ENCODE measurements at regions not wholly inside any gene's neighbourhood (a gene's known extent, or its start where the extent isn't known, plus 50 kb on each side); places are given as distances from the start of the nearest gene placed in this dataset.
A peak's percentile ranks its signal among the peaks of the same experiment; 100 is the strongest.

GRCh38 chr2:234438305-234438977, 58.4 kb downstream of the ARL4C start:
- DNase-seq (ENCODE audit: low read depth in 2 of 2) = no peak

DNA sequence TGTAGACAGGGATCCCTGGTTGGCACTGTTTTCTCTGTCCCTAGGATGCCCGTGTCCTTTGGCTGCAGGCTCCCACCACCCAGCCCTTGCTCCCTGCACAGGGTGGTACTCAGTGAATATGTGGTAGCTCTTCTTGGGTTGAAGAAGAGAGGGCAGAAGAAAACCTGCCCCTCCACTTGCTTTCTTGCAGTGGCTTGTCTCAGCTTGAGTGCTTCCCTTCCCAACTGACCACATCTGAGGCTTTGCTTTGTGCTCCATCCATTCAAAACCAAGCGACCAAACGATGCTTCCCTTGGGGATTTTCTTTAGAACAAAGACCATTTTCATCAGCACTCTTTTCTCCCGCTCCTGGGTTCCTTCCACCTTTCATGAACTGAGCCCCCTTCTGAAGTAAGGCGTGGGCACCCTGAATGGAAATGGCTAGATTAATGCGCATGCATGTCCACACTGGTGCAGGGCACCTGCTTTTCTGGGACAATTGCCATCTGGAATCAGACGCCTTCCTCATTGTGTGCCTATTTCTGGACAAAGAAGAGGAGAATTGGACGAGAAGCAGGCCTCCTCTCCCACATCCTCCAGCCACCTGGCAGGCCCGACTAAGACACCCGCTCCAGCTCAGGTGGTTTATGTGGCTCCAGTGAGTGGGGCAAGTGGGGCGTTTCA, 59.1 kb downstream of the ARL4C start:
- no peak for DNase-seq (ENCODE audit: low read depth in 2 of 2)

GRCh38 chr2:234436482-234436837, 60.4 kb downstream of the ARL4C start:
- no peak for DNase-seq (ENCODE audit: low read depth in 2 of 2)

DNA sequence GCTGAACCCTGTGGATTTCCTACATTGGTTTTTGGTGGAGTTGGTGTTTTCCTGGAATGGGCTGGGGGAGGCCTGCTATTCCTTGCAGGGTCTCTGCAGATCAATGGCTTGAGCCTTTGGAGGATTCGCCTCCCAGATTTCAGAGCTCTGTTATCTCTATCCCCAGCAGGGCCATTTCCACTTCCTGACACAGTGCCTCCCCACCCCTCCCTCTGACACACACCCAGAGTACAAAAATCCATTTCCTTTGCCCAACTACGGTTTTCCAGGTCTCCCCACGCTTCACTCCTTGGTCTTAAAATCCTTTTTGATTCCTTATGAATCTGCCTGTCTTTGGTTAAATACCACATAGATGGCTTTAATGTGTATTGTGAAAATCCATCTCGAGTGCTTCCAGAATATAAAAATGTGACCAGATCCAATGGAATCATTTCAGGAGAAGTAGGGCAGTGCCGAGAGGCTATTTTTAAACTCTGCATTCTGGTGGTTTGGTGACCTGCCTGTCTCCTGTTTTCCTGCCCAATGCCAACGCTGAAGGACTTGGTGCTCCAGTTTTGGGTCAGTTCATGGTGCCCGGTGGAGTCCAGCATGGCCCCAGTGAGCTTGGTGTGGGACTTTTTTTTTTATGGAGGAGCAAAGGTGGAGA, 60.9 kb downstream of the ARL4C start:
- no peak for DNase-seq (ENCODE audit: low read depth in 2 of 2)

- no peak for DNase-seq (ENCODE audit: low read depth in 2 of 2)
Measured at GRCh38 chr2:234433201-234433600, 63.7 kb downstream of the ARL4C start.

- no peak for DNase-seq (ENCODE audit: low read depth in 2 of 2)
Measured at GRCh38 chr2:234430871-234431270, 66.0 kb downstream of the ARL4C start.

- DNase-seq (ENCODE audit: low read depth in 2 of 2) = no peak
Measured at GRCh38 chr2:234429265-234429664, 67.6 kb downstream of the ARL4C start.

GRCh38 chr2:234427081-234428061, 69.5 kb downstream of the ARL4C start:
- no peak for DNase-seq (ENCODE audit: low read depth in 2 of 2)

GRCh38 chr2:234426616-234427015, 70.3 kb downstream of the ARL4C start:
- no peak for DNase-seq (ENCODE audit: low read depth in 2 of 2)

DNA sequence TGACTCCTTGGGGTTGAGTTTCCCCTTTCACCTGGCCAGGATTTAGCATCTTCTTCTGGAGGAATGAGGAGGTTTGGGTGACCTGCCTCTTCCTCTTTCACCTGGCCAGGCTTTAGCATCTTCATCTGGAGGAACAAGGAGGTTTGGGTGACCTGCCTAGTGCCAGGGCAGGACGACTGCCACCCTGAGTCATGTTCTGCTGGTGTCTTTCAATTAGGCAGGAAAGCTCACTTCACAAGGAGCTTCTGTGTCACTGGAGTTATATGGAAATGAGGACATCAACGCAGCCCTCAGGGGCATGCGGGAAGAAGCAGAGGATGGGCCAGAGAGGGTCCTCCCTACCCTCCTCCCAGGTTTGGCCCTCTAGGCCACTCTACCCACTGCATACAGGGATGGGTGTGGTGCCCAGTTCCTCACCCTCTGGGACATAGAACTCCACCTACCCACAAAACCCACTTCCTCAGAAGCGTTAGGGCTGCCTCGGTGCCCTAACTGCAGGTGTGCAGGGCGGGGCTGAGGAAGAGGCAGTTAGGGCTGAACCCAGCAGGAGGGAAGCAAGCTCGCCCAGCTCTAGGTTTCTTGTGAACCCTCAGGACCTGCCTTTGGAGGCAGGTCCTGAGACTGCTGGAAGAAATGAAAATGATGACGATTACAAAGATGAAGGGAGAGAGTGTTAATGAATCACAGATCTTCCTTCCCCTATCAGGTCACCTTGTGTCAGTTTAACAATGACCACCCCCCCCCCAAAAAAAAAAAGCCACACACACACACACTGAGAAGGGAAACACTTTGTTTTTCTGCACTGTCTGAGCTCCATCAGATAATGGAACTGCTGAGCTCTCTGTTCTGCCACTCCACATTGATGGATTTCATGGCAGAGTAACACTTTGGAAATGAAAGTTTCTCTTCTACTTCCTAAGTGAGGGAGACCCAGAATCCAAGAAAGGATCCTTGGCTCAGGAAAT, 71.0 kb downstream of the ARL4C start:
- no peak for DNase-seq (ENCODE audit: low read depth in 2 of 2)

DNA sequence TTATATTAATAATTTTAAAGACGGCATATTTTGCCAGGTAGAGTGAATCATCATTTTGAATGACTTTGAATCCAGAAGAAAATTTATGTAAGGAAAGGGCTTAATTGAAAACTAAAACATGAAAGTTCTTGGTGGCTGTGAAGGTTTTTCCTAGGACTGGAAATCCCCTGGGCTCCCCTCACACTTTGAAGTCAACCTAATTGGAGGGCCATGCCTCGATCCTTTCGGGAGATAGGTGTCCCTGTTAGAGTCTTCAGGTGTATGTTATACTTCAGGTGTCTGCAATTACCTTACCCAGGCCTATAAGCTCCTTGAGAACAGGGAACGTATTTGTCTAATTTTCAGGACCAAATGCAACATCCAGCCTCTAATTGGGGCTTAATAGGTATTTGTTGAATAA, 73.0 kb downstream of the ARL4C start:
- no peak for DNase-seq (ENCODE audit: low read depth in 2 of 2)

- peak in 1 of 2 donors; percentile 41 for DNase-seq (ENCODE audit: low read depth in 2 of 2)
Measured at GRCh38 chr2:234422981-234423431, 73.9 kb downstream of the ARL4C start.

- DNase-seq (ENCODE audit: low read depth in 2 of 2) = no peak
Measured at GRCh38 chr2:234422273-234422732, 74.6 kb downstream of the ARL4C start.

GRCh38 chr2:234420408-234420807, 76.5 kb downstream of the ARL4C start:
- no peak for DNase-seq (ENCODE audit: low read depth in 2 of 2)

DNA sequence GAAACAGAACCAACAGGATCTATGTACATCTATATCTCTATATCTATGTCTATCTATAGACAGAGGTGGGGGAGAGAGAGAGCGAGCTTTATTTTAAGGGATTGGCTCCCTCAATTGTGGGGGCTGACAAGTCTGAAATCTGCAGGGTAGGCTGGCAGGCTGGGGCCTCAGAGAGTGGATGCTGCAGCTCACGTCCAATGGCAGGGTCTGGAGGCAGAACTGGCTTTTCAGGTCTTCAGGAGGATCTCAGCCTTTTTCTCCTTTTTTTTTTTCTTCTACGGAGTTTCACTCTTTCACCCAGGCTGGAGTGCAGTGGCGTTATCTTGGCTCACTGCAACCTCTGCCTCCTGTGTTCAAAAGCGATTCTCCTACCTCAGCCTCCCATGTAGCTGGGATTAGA, 77.2 kb downstream of the ARL4C start:
- DNase-seq (ENCODE audit: low read depth in 2 of 2) = no peak

DNA sequence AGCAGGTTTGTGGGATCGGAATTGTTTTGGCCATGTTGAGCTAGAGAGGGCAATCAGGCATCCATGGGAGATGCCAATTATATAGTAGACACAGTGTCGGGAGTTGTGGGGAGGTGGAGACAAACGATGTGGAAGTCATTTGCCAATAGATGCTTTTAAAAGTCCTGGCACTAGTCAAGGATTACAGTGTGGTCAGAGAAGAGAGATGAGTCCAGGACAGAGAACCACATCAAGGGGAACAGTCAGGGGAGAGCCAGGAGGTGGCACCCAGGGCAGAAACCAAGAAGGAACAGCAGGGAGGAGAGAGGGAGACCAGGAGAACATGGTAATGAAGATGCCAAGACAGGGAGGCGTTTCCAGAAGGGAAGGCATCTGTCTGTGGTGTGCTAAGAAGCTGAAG, 81.2 kb downstream of the ARL4C start:
- DNase-seq (ENCODE audit: low read depth in 2 of 2) = no peak

GRCh38 chr2:234414596-234414995, 82.3 kb downstream of the ARL4C start:
- DNase-seq (ENCODE audit: low read depth in 2 of 2) = no peak

DNA sequence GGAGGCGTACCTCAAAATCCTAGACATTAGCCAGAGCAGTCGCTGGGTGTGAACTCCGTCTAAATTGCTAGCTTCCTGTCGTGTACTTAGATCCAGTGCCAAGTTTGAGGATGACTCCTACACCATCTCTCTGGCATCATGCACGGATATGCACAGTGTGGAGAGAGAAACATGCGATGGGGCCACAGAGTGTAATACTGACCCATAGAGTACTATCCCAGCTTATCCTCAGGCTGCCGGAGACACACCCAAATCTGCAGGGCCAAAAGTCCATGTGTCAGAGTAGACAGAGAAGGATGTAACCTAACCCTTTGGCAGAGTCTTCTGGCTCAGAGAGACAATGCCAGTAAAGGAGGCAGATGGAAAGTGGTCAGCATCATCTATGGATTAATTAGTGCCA, 84.2 kb downstream of the ARL4C start:
- DNase-seq (ENCODE audit: low read depth in 2 of 2) = no peak

- no peak for DNase-seq (ENCODE audit: low read depth in 2 of 2)
Measured at GRCh38 chr2:234411793-234412192, 85.1 kb downstream of the ARL4C start.

DNA sequence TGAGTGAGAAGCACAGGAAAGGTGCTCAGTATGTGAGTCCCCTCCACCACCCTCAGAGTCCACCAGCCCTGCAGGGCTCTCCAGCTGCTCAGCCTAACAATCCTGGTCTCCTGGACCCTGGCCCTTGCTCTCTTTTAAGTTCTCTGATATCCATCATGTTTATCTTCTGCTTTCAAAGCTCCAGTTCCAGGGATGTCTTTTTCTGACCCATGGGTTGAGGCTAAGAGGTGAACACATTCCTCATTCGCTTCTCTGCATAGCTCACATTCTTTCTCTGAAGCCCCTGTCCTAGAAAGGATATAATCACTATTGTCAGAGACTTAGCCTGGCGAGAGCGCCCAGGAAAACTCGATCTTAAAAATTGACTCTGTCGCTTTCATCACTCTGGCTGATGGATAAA, 86.4 kb downstream of the ARL4C start:
- DNase-seq (ENCODE audit: low read depth in 2 of 2) = no peak

DNA sequence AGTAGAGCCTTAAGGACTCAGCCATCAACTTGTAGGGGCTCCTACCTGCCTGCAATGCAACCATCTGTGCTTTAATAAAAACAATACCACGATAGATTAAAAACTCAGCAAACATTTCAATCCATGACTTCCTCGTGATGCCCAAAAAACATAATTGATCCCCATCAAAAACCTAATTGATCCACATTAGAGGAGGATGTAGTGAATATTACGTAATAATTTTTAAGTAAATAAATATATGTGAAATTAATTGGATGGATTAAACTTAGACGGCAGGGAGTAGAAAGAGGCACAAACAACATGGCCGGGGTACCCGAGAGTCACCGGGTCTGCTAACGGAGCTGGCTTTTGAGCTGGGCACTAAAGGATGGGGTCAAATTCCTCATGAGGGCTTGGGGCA, 87.3 kb downstream of the ARL4C start:
- DNase-seq (ENCODE audit: low read depth in 2 of 2) = no peak

Measured in stimulated activated CD4-positive, alpha-beta T cell treated with anti-CD3 and anti-CD28 coated beads, Interleukin-15, amount 100 ng/mL, for 48 hours (primary cell).